Spleen (tissue), 7 donors: ENCODE measurements at regions not wholly inside any gene's neighbourhood (a gene's known extent, or its start where the extent isn't known, plus 50 kb on each side); places are given as distances from the start of the nearest gene placed in this dataset.

ENCODE experiments used
- CTCF ChIP-seq, 11 experiments: fragments of 200-600 bp in 7 of 11; fragments of 450-650 bp in 4 of 11; sonication (generic) in 4 of 11; IDR thresholded peaks in 8 of 11; conservative IDR thresholded peaks in 3 of 11; 1 replicate in 7 of 11; 2 replicates in 4 of 11; pipeline versions ENCODE4 v1.4.0 to v1.8.0; 2016 to 2021; ENCODE audit warnings: antibody characterized with exemption in 11 of 11, inconsistent platforms in 4 of 11, mild to moderate bottlenecking in 1 of 11
- POLR2A ChIP-seq, 3 donors: fragments of 450-650 bp; IDR thresholded peaks; one replicate each; pipeline ENCODE4 v1.5.1; 2017; ENCODE audit warnings: antibody characterized with exemption in 3 of 3, mild to moderate bottlenecking in 1 of 3
- POLR2AphosphoS5 ChIP-seq, 3 donors: sonication (generic); formaldehyde crosslinking; IDR thresholded peaks; one replicate each; pipeline ENCODE4 v1.5.1; 2017; ENCODE audit warnings: antibody characterized with exemption in 3 of 3
- donor health status: DM: no; HTN: no; CAD: no; lungs with moderate emphysema.
- donor health status: DM: no; HTN: no; CAD: no.
- donor health status: DM: no; HTN: no; CAD: no.

GRCh38 chr17:83149761-83150251, 70.4 kb downstream of the METRNL start:
- TF ChIP-seq POLR2A (IDR thresholded peaks at IDR 0.05) (no peak), CTCF (IDR thresholded peaks at IDR 0.05 in 8 of 11, conservative IDR thresholded peaks at IDR 0.05 in 3 of 11) (no peak), POLR2AphosphoS5 (IDR thresholded peaks at IDR 0.05) (no peak)
